ENCODE measurements at regions not wholly inside any gene's neighbourhood (a gene's known extent, or its start where the extent isn't known, plus 50 kb on each side); places are given as distances from the start of the nearest gene placed in this dataset.

DNA sequence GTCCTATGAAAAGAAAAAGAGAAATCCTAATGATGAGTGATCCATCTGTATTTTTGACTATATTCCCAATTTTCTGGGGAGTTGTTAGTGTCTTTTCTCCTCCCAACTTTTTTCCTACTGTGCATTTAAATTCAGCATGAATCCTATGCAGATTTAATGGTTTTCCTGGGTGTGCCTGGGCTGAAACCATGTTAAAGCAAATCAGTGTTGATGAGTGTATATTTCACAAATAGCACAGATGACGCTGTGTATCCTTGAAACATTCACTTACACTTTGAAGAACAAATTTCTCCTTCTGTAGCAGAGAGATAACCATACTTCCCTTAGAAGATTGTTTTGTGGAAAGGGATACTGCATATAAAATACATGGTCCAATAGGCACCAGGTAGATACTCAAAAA lies 114.3 kb downstream of the TRIB2 start:
- Histone ChIP-seq H2AK5ac (ENCODE audit: low read depth, low read length) (no peak overlapping the region), H3K4me3 (ENCODE audit: extremely low read depth in 1 of 4, insufficient read depth in 2 of 4, low read depth in 3 of 4, low read length in 4 of 4) (no peak overlapping the region), H3K36me3 (ENCODE audit: control insufficient read depth in 2 of 4, insufficient read depth in 4 of 4, low read length in 3 of 4) (no peaks in the 10 kb centered on the region), H3K79me2 (ENCODE audit: control insufficient read depth in 1 of 2, insufficient read depth in 2 of 2, low read length in 2 of 2) (no peaks in the 10 kb centered on the region), H4K20me1 (replicated peaks in 1 of 2; ENCODE audit: control insufficient read depth in 1 of 2, insufficient read depth in 2 of 2, low read length in 2 of 2) (no peaks in the 10 kb centered on the region), H3K4me1 (replicated peaks in 1 of 4; ENCODE audit: control insufficient read depth in 3 of 4, insufficient read depth in 4 of 4, low read length in 3 of 4) (peaks cover 0 to 6% (median 4%) of the 10 kb centered on the region in 4 experiments; a peak in 3 of 7 replicates), H3K14ac (ENCODE audit: insufficient read length) (no peak overlapping the region), H3K27ac (ENCODE audit: low read depth, low read length) (no peak overlapping the region), H3K9ac (replicated peaks in 1 of 4; ENCODE audit: extremely low read depth in 1 of 4, low read depth in 3 of 4, low read length in 3 of 4) (no peak overlapping the region), H2AFZ (ENCODE audit: low read length) (no peak overlapping the region), H3K18ac (ENCODE audit: extremely low read depth, low read length) (no peak overlapping the region), H4K5ac (ENCODE audit: insufficient read length, low read depth, low read length) (no peak overlapping the region), H3K4me2 (ENCODE audit: insufficient read depth in 1 of 2, low read depth in 2 of 2, low read length in 2 of 2) (no peak overlapping the region), H3K4ac (replicated peaks; ENCODE audit: insufficient read length, low read depth, low read length) (no peak overlapping the region), H3K27me3 (replicated peaks in 1 of 4; ENCODE audit: control insufficient read depth in 3 of 4, extremely low read depth in 1 of 4, insufficient read depth in 3 of 4, low read length in 3 of 4) (no peaks in the 10 kb centered on the region), H3K79me1 (ENCODE audit: low read depth, low read length) (no peaks in the 10 kb centered on the region), H2BK5ac (ENCODE audit: low read depth, low read length) (no peak overlapping the region), H4K8ac (ENCODE audit: extremely low read depth, insufficient read depth, low read length) (no peak overlapping the region), H2BK15ac (ENCODE audit: low read length) (no peak overlapping the region), H2BK120ac (replicated peaks; ENCODE audit: low read depth, low read length) (no peak overlapping the region), H2BK20ac (ENCODE audit: low read length) (no peak overlapping the region), H3K23me2 (ENCODE audit: low read depth, low read length) (no peaks in the 10 kb centered on the region), H4K91ac (replicated peaks; ENCODE audit: insufficient read length, low read length) (no peak overlapping the region), H3K9me3 (ENCODE audit: insufficient read depth in 2 of 2, low read depth in 1 of 2, low read length in 1 of 2) (no peaks in the 10 kb centered on the region), H3K23ac (ENCODE audit: insufficient read length) (no peak overlapping the region), H3K56ac (replicated peaks; ENCODE audit: insufficient read length, low read depth, low read length) (no peak overlapping the region), H2BK12ac (ENCODE audit: low read depth, low read length) (no peak overlapping the region)
- DNase-seq (ENCODE audit: low read depth in 1 of 2, low spot score in 2 of 2) (no peak), FAIRE-seq (no peak)
- WGBS, 2 experiments (ENCODE audit: extremely low coverage in 1 of 2, insufficient coverage in 1 of 2, insufficient read length in 1 of 2, insufficient replicate concordance in 2 of 2, low coverage in 1 of 2, low lambda C conversion rate in 2 of 2, missing lambda C conversion rate in 1 of 2) = 80% methylated on average over 1 of the region's 1 CpG; no CpG with 5 or more reads in 1 of the 2 experiments
- TF ChIP-seq SP4 (IDR thresholded peaks at IDR 0.05; ENCODE audit: low read length) (no peak), TEAD4 (IDR thresholded peaks at IDR 0.05; ENCODE audit: low read depth, low read length) (no peak), EP300 (IDR thresholded peaks at IDR 0.05; ENCODE audit: borderline replicate concordance in 1 of 2, low read depth in 2 of 2, low read length in 2 of 2) (no peak)
- POLR2A ChIA-PET (ENCODE audit: partially characterized antibody) = no interaction called here
- CTCF ChIA-PET (ENCODE audit: partially characterized antibody) = interaction anchor here (0.8 kb wide), 1 partner anchor 99 kb away, joined by 3 read pairs; no protein-coding TSS in a partner anchor

Data from H1 (cell line).